ENCODE measurements at regions not wholly inside any gene's neighbourhood (a gene's known extent, or its start where the extent isn't known, plus 50 kb on each side); places are given as distances from the start of the nearest gene placed in this dataset.
"Not testable (repeated sequence)": the region's sequence is repeated elsewhere in the genome, so short reads cannot be mapped to it uniquely, and the experiment has no call there.

GRCh38 chr1:83244832-83245231 is 754.1 kb downstream of the TTLL7 start:
- not testable (repeated sequence) for TF ChIP-seq POLR2A (IDR thresholded peaks at IDR 0.05)
- TF ChIP-seq, protein P1, sequence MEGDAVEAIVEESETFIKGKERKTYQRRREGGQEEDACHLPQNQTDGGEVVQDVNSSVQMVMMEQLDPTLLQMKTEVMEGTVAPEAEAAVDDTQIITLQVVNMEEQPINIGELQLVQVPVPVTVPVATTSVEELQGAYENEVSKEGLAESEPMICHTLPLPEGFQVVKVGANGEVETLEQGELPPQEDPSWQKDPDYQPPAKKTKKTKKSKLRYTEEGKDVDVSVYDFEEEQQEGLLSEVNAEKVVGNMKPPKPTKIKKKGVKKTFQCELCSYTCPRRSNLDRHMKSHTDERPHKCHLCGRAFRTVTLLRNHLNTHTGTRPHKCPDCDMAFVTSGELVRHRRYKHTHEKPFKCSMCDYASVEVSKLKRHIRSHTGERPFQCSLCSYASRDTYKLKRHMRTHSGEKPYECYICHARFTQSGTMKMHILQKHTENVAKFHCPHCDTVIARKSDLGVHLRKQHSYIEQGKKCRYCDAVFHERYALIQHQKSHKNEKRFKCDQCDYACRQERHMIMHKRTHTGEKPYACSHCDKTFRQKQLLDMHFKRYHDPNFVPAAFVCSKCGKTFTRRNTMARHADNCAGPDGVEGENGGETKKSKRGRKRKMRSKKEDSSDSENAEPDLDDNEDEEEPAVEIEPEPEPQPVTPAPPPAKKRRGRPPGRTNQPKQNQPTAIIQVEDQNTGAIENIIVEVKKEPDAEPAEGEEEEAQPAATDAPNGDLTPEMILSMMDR (IDR thresholded peaks at IDR 0.05): not testable (repeated sequence)
